Activated T-cell treated with anti-CD3 and anti-CD28 coated beads, Interleukin-2, amount 50 U/mL, for 24 hours (primary cell): ENCODE measurements at regions not wholly inside any gene's neighbourhood (a gene's known extent, or its start where the extent isn't known, plus 50 kb on each side); places are given as distances from the start of the nearest gene placed in this dataset.
"Not testable (repeated sequence)": the region's sequence is repeated elsewhere in the genome, so short reads cannot be mapped to it uniquely, and the experiment has no call there.

ENCODE experiments used
- DNase-seq: peaks from one replicate; pipeline ENCODE4 v3.0.0-alpha.2; 2020
- H3K27ac Mint-ChIP-seq: 2 replicates; pipeline ENCODE4 v1.8.0; 2020; ENCODE audit warnings: mild to moderate bottlenecking, mixed read lengths
- H3K27me3 Mint-ChIP-seq: 2 replicates; pipeline ENCODE4 v1.8.0; 2020; ENCODE audit warnings: mixed read lengths
- H3K36me3 Mint-ChIP-seq: 2 replicates; pipeline ENCODE4 v1.8.0; 2020; ENCODE audit warnings: low read depth, mixed read lengths
- H3K4me1 Mint-ChIP-seq: 2 replicates; pipeline ENCODE4 v1.8.0; 2020; ENCODE audit warnings: low read depth, mixed read lengths
- H3K4me3 Mint-ChIP-seq: 2 replicates; pipeline ENCODE4 v1.8.0; 2020; ENCODE audit warnings: mild to moderate bottlenecking, moderate library complexity, mixed read lengths
- H3K9me3 Mint-ChIP-seq: 2 replicates; pipeline ENCODE4 v1.8.0; 2020; ENCODE audit warnings: mixed read lengths

DNA sequence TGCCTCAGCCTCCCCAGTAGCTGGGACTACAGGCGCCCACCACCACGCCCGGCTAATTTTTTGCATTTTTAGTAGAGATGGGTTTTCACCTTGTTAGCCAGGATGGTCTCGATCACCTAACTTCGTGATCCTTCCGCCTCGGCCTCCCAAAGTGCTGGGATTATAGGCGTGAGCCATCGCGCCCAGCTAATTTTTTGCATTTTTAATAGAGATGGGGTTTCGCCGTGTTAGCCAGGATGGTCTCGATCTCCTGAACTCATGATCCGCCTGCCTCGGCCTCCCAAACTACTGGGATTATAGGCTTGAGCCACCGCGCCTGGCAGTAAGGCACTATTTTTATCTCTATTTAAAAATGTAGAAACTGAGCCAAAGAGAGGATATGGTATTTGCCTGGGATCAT, 1660.2 kb downstream of the SPATA31A7 start:
- not testable (repeated sequence) for DNase-seq, H3K4me3 Mint-ChIP-seq, H3K36me3 Mint-ChIP-seq, H3K27ac Mint-ChIP-seq, H3K4me1 Mint-ChIP-seq, H3K9me3 Mint-ChIP-seq, H3K27me3 Mint-ChIP-seq

- not testable (repeated sequence) for H3K27ac Mint-ChIP-seq
Measured at GRCh38 chr9:62857280-62857679, 1667.4 kb downstream of the SPATA31A7 start.

GRCh38 chr9:62858240-62858639, 1668.4 kb downstream of the SPATA31A7 start:
- peaks cover 29% of the 10 kb centered on the region for H3K27me3 Mint-ChIP-seq
- not testable (repeated sequence) for H3K27ac Mint-ChIP-seq, DNase-seq

More at GRCh38 chr9:62857280-62857679, 1667.4 kb downstream of the SPATA31A7 start:
- not testable (repeated sequence) for DNase-seq, H3K36me3 Mint-ChIP-seq, H3K4me3 Mint-ChIP-seq, H3K4me1 Mint-ChIP-seq, H3K9me3 Mint-ChIP-seq
- H3K27me3 Mint-ChIP-seq = peaks cover 20% of the 10 kb centered on the region

DNA sequence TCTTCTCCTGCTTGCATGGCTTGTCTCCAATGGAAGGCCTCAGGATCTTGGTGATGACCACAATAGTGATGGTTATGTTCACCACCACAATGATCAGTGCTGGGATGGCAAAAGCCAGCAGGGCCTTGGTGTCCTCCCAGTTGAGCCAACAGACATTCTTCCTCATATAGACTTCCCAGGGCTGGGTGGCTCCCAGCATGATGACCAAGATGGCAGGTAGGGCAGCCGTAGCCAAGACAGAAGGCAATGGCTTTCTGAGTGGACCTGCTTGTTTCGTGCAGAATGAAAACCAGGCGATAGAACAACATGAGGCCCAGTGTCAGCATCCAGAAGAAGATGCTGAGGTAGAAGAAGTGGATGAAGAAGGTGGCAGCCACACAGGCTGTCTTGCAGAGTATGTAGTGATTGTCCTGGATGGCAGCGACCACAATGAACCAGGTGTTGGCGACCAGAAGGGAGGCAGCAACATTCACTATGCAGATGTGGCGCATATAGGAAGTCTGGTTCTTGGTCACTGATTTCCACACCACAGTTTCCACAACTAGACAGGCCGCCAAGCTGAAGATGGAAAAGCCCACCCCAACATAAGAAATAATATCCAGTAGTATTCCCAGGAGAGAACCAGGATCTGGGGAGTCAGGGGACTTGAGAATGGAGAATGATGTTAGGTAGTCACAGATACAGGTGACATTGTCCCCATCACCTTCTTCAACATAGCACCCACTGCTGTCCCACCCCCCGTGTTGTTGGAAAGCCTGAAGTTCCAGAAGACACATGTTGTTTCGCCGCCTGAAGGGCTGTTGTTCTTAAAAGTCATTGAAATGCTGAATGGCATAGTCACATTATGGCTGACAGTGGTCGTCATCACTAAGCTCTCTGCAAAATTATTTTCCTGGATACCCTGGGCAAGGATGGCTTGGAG, 1671.4 kb downstream of the SPATA31A7 start:
- not testable (repeated sequence) for DNase-seq, H3K4me1 Mint-ChIP-seq, H3K36me3 Mint-ChIP-seq, H3K27ac Mint-ChIP-seq, H3K9me3 Mint-ChIP-seq, H3K4me3 Mint-ChIP-seq
- H3K27me3 Mint-ChIP-seq = peaks cover 50% of the 10 kb centered on the region

More at GRCh38 chr9:62858240-62858639, 1668.4 kb downstream of the SPATA31A7 start:
- H3K4me1 Mint-ChIP-seq, H3K36me3 Mint-ChIP-seq, H3K9me3 Mint-ChIP-seq, H3K4me3 Mint-ChIP-seq: not testable (repeated sequence)

- H3K4me1 Mint-ChIP-seq, H3K27ac Mint-ChIP-seq, H3K9me3 Mint-ChIP-seq, DNase-seq, H3K4me3 Mint-ChIP-seq, H3K36me3 Mint-ChIP-seq: not testable (repeated sequence)
- H3K27me3 Mint-ChIP-seq = peaks cover 50% of the 10 kb centered on the region
Measured at GRCh38 chr9:62862180-62862579, 1672.3 kb downstream of the SPATA31A7 start.

DNA sequence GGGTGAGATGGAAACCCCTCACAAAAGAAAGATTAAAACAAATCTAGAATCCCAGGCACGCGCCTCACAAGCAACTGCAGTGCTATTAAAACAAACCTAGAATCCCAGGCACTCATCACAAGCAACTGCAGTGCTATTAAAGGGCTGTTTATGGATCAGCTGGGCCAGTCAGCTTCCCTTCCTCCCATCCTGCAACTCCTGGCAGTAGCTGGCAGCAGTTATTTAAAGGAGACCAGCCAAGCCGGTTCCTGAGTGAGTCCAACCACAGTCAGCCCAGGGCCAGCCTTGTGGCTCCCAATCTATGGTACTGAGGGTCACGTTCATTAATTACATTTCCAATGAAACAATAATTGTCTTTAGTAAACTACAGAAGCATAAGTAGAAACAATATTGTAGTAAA, 1673.5 kb downstream of the SPATA31A7 start:
- DNase-seq, H3K36me3 Mint-ChIP-seq, H3K4me1 Mint-ChIP-seq, H3K9me3 Mint-ChIP-seq, H3K4me3 Mint-ChIP-seq, H3K27ac Mint-ChIP-seq: not testable (repeated sequence)
- peaks cover 52% of the 10 kb centered on the region for H3K27me3 Mint-ChIP-seq

DNA sequence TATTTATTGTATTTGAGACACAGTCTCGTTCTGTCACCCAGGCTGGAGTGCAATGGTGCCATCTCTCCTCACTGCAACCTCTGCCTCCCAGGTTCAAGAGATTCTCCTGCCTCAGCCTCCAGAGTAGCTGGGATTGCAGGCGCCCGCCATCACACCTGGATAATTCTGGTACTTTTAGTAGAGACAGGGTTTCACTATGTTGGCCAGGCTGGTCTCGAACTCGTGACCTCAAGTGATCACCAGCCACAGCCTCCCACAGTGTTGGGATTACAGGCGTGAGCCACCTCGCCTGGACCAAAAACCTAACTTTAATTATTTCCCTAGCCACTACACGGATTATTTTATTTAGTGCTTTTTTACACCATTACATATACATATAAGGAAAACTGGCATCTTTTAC, 1674.0 kb downstream of the SPATA31A7 start:
- H3K4me3 Mint-ChIP-seq, H3K9me3 Mint-ChIP-seq, H3K4me1 Mint-ChIP-seq, H3K27ac Mint-ChIP-seq, H3K36me3 Mint-ChIP-seq, DNase-seq: not testable (repeated sequence)
- peaks cover 54% of the 10 kb centered on the region for H3K27me3 Mint-ChIP-seq

- DNase-seq, H3K27ac Mint-ChIP-seq, H3K4me1 Mint-ChIP-seq, H3K9me3 Mint-ChIP-seq, H3K4me3 Mint-ChIP-seq, H3K36me3 Mint-ChIP-seq: not testable (repeated sequence)
- peaks cover 54% of the 10 kb centered on the region for H3K27me3 Mint-ChIP-seq
Measured at GRCh38 chr9:62864481-62865469, 1674.9 kb downstream of the SPATA31A7 start.

- not testable (repeated sequence) for H3K27ac Mint-ChIP-seq, H3K9me3 Mint-ChIP-seq
Measured at GRCh38 chr9:62869061-62869460, 1679.2 kb downstream of the SPATA31A7 start.

GRCh38 chr9:62871765-62872164, 1681.9 kb downstream of the SPATA31A7 start:
- H3K36me3 Mint-ChIP-seq, H3K9me3 Mint-ChIP-seq, H3K4me3 Mint-ChIP-seq, DNase-seq, H3K27ac Mint-ChIP-seq, H3K4me1 Mint-ChIP-seq: not testable (repeated sequence)
- peaks cover 24% of the 10 kb centered on the region for H3K27me3 Mint-ChIP-seq

More at GRCh38 chr9:62869061-62869460, 1679.2 kb downstream of the SPATA31A7 start:
- H3K4me1 Mint-ChIP-seq, DNase-seq, H3K36me3 Mint-ChIP-seq, H3K4me3 Mint-ChIP-seq: not testable (repeated sequence)
- peaks cover 30% of the 10 kb centered on the region for H3K27me3 Mint-ChIP-seq

GRCh38 chr9:62874213-62874612, 1684.4 kb downstream of the SPATA31A7 start:
- H3K27ac Mint-ChIP-seq = not testable (repeated sequence)

DNA sequence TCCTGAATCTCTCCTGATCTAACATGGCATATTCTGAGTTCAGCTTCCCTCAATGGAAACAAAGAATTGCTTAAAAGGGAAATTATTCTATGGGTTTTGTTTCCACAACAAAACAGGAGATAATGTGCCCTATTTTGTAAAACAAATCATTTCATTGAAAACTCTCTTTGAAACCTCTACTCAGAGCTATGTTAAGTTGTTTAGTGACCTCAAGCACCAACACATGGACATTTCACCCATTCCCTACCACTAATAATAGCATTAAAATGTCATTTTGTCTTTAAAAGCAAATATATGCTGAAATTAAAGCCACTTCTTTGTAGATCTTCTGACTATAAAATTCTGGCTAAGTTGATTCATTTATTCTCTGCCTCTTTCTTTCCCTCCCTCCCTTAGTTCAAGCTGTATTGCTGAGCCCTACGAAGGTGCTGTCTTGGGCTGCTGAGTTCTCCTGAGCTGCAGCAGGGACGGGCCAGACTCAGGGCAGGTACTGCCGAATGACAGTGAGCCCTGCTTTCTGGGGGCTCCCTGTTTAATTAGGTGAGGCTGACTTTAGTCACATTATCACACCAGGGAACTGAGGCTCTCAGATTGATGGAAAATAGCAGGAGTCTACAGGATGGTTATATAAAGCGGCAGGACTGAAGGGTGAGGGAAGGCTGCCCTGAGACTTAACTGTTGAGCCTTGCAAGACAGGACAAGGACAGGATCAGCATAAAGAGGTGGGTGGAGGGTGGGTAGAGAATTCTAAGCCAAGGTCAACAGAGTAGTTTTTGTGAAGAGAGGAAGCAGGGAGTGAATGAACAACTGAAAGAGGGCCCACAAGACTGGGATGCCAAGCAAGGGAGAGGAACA, 1685.1 kb downstream of the SPATA31A7 start:
- not testable (repeated sequence) for DNase-seq, H3K9me3 Mint-ChIP-seq, H3K4me3 Mint-ChIP-seq, H3K27ac Mint-ChIP-seq, H3K36me3 Mint-ChIP-seq, H3K4me1 Mint-ChIP-seq
- peaks cover 26% of the 10 kb centered on the region for H3K27me3 Mint-ChIP-seq

More at GRCh38 chr9:62874213-62874612, 1684.4 kb downstream of the SPATA31A7 start:
- H3K36me3 Mint-ChIP-seq, H3K4me1 Mint-ChIP-seq, DNase-seq, H3K9me3 Mint-ChIP-seq, H3K4me3 Mint-ChIP-seq: not testable (repeated sequence)
- peaks cover 25% of the 10 kb centered on the region for H3K27me3 Mint-ChIP-seq

DNA sequence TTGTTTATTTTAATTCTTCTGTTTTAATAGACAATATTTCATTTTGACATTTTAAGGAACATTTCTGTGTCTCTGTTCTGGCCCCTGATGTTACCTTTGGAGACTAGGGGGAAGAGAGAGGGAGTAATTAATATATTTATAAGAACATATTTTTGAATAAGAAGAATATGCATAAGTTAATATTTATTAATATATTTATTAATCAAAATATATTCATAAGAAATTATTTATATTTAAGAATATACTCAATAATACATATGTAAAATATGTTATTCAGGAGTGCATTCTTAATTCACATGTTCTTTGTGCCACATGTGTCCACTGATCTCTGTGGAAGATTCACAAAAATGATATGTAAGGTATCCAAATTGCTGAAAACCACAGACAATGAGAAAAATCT, 1687.7 kb downstream of the SPATA31A7 start:
- not testable (repeated sequence) for H3K27ac Mint-ChIP-seq, H3K36me3 Mint-ChIP-seq
- peaks cover 32% of the 10 kb centered on the region for H3K27me3 Mint-ChIP-seq

GRCh38 chr9:62877987-62878386, 1688.2 kb downstream of the SPATA31A7 start:
- DNase-seq = not testable (repeated sequence)

More for the DNA sequence above, 1687.7 kb downstream of the SPATA31A7 start:
- not testable (repeated sequence) for DNase-seq, H3K9me3 Mint-ChIP-seq, H3K4me3 Mint-ChIP-seq, H3K4me1 Mint-ChIP-seq

More at GRCh38 chr9:62877987-62878386, 1688.2 kb downstream of the SPATA31A7 start:
- not testable (repeated sequence) for H3K36me3 Mint-ChIP-seq, H3K4me3 Mint-ChIP-seq, H3K27ac Mint-ChIP-seq, H3K9me3 Mint-ChIP-seq, H3K4me1 Mint-ChIP-seq
- peaks cover 32% of the 10 kb centered on the region for H3K27me3 Mint-ChIP-seq
